ENCODE measurements at regions not wholly inside any gene's neighbourhood (a gene's known extent, or its start where the extent isn't known, plus 50 kb on each side); places are given as distances from the start of the nearest gene placed in this dataset.

DNA sequence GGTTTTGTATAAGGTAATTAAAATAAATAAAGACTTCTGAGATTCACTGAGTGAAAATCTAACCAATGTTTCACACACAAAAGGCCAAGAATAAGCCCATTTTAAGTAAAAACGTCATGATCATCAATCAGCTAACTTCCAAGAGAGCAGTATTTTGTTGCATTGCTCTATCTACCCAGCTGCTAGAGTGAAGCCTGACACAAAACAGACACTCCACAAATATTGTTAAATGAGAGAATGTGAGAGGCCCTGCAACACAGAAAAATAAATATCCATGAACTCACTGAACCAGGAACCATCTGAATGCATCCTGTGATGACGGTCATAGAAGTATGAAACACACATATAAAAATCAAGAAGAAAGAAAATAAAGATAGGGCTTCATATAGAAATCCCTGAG is 358.6 kb upstream of the TMTC1 start:
- Histone ChIP-seq H3K9me3 (no peaks in the 10 kb centered on the region), H3K36me3 (no peaks in the 10 kb centered on the region), H3K27me3 (no peaks in the 10 kb centered on the region), H3K4me3 (ENCODE audit: low read depth, low read length) (no peak overlapping the region), H3K4me1 (no peaks in the 10 kb centered on the region)
- no peak for DNase-seq
- TF ChIP-seq, protein P1, sequence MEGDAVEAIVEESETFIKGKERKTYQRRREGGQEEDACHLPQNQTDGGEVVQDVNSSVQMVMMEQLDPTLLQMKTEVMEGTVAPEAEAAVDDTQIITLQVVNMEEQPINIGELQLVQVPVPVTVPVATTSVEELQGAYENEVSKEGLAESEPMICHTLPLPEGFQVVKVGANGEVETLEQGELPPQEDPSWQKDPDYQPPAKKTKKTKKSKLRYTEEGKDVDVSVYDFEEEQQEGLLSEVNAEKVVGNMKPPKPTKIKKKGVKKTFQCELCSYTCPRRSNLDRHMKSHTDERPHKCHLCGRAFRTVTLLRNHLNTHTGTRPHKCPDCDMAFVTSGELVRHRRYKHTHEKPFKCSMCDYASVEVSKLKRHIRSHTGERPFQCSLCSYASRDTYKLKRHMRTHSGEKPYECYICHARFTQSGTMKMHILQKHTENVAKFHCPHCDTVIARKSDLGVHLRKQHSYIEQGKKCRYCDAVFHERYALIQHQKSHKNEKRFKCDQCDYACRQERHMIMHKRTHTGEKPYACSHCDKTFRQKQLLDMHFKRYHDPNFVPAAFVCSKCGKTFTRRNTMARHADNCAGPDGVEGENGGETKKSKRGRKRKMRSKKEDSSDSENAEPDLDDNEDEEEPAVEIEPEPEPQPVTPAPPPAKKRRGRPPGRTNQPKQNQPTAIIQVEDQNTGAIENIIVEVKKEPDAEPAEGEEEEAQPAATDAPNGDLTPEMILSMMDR (IDR thresholded peaks at IDR 0.05; ENCODE audit: low read depth, low read length): no peak

DNA sequence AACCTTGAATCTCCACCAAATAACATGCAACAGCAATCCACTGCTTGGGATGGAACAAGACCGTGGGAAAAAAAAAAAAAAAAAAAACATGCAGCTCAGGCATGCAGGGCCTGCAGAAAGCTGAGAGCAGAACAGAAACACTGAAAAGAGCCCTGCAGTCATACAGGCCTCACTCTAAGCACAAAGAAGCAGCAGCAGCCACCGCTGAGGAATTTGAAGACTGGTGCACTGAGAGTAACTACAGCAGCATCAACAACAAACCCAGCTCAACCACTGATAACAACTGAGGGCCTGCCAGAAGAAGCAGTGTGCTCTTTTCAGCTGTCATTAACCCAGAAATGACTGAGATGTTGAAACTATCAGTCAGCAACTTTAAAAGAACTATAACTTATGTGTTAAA is 354.7 kb upstream of the TMTC1 start:
- DNase-seq: no peak
- TF ChIP-seq, protein P1 (IDR thresholded peaks at IDR 0.05; ENCODE audit: low read depth, low read length): no peak
- H3K27me3 ChIP-seq: no peaks in the 10 kb centered on the region
- no peaks in the 10 kb centered on the region for H3K9me3 ChIP-seq
- no peaks in the 10 kb centered on the region for H3K36me3 ChIP-seq
- H3K4me1 ChIP-seq: no peaks in the 10 kb centered on the region
- no peak overlapping the region for H3K4me3 ChIP-seq (ENCODE audit: low read depth, low read length)

DNA sequence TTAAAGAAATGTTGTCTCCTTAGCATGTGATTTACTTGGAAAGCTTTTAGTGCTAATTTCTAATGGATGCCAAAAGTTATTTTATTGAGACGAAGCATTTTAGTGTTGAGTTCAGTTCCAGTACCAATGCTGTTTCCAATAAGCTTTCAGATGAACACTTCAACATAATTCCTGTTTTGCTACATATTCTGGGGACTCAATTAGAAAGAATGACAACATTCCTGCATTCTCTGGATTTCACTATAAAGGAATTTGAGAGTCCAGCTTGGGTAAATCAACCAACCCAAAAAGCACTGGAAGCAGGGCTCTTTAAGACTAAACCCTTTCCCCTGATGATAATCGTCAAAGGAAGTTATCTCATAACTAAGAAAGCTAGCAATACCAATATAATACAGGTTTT is 353.0 kb upstream of the TMTC1 start:
- no peaks in the 10 kb centered on the region for H3K9me3 ChIP-seq
- H3K4me1 ChIP-seq: no peaks in the 10 kb centered on the region
- H3K27me3 ChIP-seq: no peaks in the 10 kb centered on the region
- DNase-seq: no peak
- no peak overlapping the region for H3K4me3 ChIP-seq (ENCODE audit: low read depth, low read length)
- TF ChIP-seq, protein P1 (IDR thresholded peaks at IDR 0.05; ENCODE audit: low read depth, low read length): no peak
- no peaks in the 10 kb centered on the region for H3K36me3 ChIP-seq

DNA sequence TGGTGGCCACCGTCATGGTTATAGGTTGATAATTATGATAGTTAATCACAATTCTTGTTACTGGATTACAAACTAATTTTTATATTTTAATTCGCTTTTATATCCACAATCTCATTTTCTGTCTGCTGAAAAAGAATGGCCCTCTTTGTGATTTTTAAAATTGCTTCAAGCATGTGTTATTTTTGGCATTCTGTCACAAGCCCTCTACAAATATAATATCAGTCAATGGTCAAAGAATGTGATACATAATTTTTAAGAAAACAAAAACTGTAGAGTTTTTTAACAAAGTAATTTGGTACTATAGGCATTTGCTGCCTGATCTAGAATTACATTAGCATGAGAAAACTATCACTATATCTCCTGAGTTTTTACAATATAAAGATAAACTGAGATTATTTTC is 352.0 kb upstream of the TMTC1 start:
- H3K36me3 ChIP-seq: no peaks in the 10 kb centered on the region
- H3K4me3 ChIP-seq (ENCODE audit: low read depth, low read length): no peak overlapping the region

DNA sequence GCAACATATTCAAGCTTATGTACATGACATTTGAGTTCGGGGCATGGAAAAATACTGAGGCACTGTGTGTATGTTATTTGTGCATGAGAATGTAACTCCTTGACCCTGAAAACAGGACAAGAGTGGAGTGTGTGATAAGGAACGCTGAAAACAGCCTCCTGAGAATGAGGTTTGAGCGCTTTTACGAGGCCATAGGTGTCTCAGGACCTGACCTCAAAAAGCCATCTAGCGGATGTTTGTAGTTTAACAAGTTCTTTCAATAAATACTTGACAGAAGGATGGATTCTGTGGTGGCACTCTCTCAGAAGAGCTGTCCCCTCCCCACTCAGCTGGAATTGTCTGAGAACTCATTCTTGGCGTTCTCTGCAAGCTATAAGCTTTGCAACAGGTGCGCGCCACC is 350.5 kb upstream of the TMTC1 start:
- no peak for DNase-seq
- Histone ChIP-seq H3K36me3 (no peaks in the 10 kb centered on the region), H3K9me3 (no peaks in the 10 kb centered on the region), H3K27me3 (no peaks in the 10 kb centered on the region), H3K4me3 (ENCODE audit: low read depth, low read length) (no peak overlapping the region), H3K4me1 (no peaks in the 10 kb centered on the region)
- TF ChIP-seq, protein P1 (IDR thresholded peaks at IDR 0.05; ENCODE audit: low read depth, low read length): no peak

More for the DNA sequence above, 352.0 kb upstream of the TMTC1 start:
- no peak for DNase-seq
- no peaks in the 10 kb centered on the region for H3K4me1 ChIP-seq
- no peaks in the 10 kb centered on the region for H3K27me3 ChIP-seq
- no peaks in the 10 kb centered on the region for H3K9me3 ChIP-seq
- TF ChIP-seq, protein P1 (IDR thresholded peaks at IDR 0.05; ENCODE audit: low read depth, low read length): no peak

DNA sequence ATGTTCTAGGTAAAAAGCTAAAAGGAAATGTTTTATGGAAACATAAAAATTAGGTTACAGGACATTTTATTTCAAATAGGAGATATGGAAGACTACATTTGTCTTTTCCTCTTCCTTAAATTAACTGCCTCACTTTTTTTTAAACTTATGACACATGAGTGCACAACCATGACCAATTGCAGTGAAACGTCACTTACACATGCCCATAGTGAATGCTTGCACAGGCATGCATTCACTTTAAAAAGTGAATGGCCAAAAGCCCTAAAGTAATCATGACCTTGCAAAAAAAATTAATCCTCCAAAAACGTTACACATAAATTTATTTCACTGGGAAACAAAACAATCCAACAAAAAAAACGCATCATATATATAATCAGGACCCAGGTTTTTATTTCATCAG is 343.2 kb upstream of the TMTC1 start:
- TF ChIP-seq, protein P1 (IDR thresholded peaks at IDR 0.05; ENCODE audit: low read depth, low read length): no peak
- no peaks in the 10 kb centered on the region for H3K9me3 ChIP-seq
- no peaks in the 10 kb centered on the region for H3K27me3 ChIP-seq
- no peaks in the 10 kb centered on the region for H3K36me3 ChIP-seq
- no peak overlapping the region for H3K4me3 ChIP-seq (ENCODE audit: low read depth, low read length)
- H3K4me1 ChIP-seq: no peaks in the 10 kb centered on the region
- no peak for DNase-seq

All from BE2C (cell line).